ENCODE measurements at regions not wholly inside any gene's neighbourhood (a gene's known extent, or its start where the extent isn't known, plus 50 kb on each side); places are given as distances from the start of the nearest gene placed in this dataset.

DNA sequence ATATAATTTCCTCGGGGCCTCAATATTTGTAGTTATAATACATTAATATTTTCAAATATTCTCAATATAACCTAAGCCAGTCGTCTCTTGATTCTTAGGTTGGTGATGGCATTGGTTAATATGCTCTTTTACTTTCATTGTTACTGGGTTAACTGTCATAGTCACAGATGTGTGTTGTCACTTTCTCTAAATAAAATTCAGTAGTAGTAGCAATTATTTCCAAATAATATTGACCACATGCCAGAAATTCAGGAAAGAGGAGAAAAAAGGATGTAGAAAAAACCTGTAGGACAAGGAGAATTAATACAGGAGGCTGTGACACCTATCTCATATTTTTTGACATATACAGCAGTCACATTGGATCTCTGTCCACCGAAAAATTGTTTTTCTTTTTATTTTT, 322.7 kb upstream of the SLITRK6 start:
- Histone ChIP-seq H3K9me2 (replicated peaks; ENCODE audit: control insufficient read depth, low read length) (no peaks in the 10 kb centered on the region), H3K4me1 (ENCODE audit: control insufficient read depth, low read length) (no peaks in the 10 kb centered on the region), H3K79me2 (ENCODE audit: control insufficient read depth, low read length) (no peaks in the 10 kb centered on the region), H3K4me3 (ENCODE audit: low read length) (no peak overlapping the region), H3K27me3 (ENCODE audit: control insufficient read depth, low read length) (no peaks in the 10 kb centered on the region), H3F3A (ENCODE audit: control insufficient read depth, insufficient read depth) (no peaks in the 10 kb centered on the region), H4K20me1 (ENCODE audit: control insufficient read depth, insufficient read depth, low read depth, low read length) (no peaks in the 10 kb centered on the region), H3K4me2 (ENCODE audit: low read length) (no peak overlapping the region), H3K9me3 (ENCODE audit: control insufficient read depth, insufficient read depth, low read length) (no peaks in the 10 kb centered on the region), H3K36me3 (ENCODE audit: control insufficient read depth, low read length) (no peaks in the 10 kb centered on the region), H3K27ac (ENCODE audit: low read depth, low read length) (no peak overlapping the region)
- no peak for TF ChIP-seq EZH2phosphoT487 (IDR thresholded peaks at IDR 0.05; ENCODE audit: borderline replicate concordance, low read length)
- TF ChIP-seq, protein P1, sequence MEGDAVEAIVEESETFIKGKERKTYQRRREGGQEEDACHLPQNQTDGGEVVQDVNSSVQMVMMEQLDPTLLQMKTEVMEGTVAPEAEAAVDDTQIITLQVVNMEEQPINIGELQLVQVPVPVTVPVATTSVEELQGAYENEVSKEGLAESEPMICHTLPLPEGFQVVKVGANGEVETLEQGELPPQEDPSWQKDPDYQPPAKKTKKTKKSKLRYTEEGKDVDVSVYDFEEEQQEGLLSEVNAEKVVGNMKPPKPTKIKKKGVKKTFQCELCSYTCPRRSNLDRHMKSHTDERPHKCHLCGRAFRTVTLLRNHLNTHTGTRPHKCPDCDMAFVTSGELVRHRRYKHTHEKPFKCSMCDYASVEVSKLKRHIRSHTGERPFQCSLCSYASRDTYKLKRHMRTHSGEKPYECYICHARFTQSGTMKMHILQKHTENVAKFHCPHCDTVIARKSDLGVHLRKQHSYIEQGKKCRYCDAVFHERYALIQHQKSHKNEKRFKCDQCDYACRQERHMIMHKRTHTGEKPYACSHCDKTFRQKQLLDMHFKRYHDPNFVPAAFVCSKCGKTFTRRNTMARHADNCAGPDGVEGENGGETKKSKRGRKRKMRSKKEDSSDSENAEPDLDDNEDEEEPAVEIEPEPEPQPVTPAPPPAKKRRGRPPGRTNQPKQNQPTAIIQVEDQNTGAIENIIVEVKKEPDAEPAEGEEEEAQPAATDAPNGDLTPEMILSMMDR (IDR thresholded peaks at IDR 0.05; ENCODE audit: low read depth, low read length, poor library complexity, severe bottlenecking), result no peak

DNA sequence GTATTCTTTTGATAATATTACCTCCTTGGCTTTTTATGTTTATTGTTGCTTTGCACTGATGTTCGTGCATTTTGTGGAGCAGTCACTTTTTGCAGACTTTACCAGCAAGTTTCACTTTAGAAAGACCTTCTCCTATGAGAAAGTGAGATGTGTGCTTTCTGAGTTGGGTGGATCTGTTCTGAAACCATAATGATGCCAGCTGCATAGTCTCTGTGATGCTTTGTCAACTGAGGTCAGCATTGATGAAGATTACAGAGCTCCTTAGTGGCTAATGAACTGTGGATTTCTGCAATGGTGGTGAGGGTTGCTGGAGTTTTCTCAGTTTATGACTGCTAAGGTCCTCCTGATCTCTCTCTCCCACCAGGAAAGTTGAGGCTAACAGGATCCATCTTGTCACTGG, 309.9 kb upstream of the SLITRK6 start:
- H3K36me3 ChIP-seq (ENCODE audit: control insufficient read depth, low read length), result no peaks in the 10 kb centered on the region
- no peaks in the 10 kb centered on the region for H3K27me3 ChIP-seq (ENCODE audit: control insufficient read depth, low read length)
- no peaks in the 10 kb centered on the region for H3K79me2 ChIP-seq (ENCODE audit: control insufficient read depth, low read length)
- no peaks in the 10 kb centered on the region for H3K4me1 ChIP-seq (ENCODE audit: control insufficient read depth, low read length)
- no peaks in the 10 kb centered on the region for H3K9me2 ChIP-seq (replicated peaks; ENCODE audit: control insufficient read depth, low read length)
- H3K9me3 ChIP-seq (ENCODE audit: control insufficient read depth, insufficient read depth, low read length), result no peaks in the 10 kb centered on the region
- TF ChIP-seq, protein P1 (IDR thresholded peaks at IDR 0.05; ENCODE audit: low read depth, low read length, poor library complexity, severe bottlenecking), result no peak
- TF ChIP-seq EZH2phosphoT487 (IDR thresholded peaks at IDR 0.05; ENCODE audit: borderline replicate concordance, low read length), result no peak
- H3K4me3 ChIP-seq (ENCODE audit: low read length), result no peak overlapping the region
- H3F3A ChIP-seq (ENCODE audit: control insufficient read depth, insufficient read depth), result no peaks in the 10 kb centered on the region
- H3K27ac ChIP-seq (ENCODE audit: low read depth, low read length), result no peak overlapping the region
- H4K20me1 ChIP-seq (ENCODE audit: control insufficient read depth, insufficient read depth, low read depth, low read length), result no peaks in the 10 kb centered on the region
- no peak overlapping the region for H3K4me2 ChIP-seq (ENCODE audit: low read length)

DNA sequence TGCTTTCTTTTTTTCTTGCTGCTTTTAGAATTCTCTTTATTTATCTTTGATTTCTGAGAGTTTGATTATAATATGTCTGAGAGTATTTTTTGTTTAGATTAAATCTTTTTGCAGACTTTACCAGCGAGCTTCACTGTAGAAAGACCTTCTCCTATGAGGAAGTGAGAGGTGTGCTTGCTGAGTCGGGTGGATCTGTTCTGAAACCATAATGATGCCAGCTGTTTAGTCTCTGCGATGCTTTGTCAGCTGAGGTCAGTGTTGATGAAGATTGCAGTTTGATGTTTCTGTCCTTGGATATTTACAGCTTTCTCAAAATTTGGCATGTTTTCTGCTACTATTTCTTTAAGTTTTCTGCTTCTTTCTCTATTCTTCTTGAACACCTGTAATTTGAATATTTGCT, 309.1 kb upstream of the SLITRK6 start:
- Histone ChIP-seq H3K9me2 (replicated peaks; ENCODE audit: control insufficient read depth, low read length) (no peaks in the 10 kb centered on the region), H3K79me2 (ENCODE audit: control insufficient read depth, low read length) (no peaks in the 10 kb centered on the region), H4K20me1 (ENCODE audit: control insufficient read depth, insufficient read depth, low read depth, low read length) (no peaks in the 10 kb centered on the region), H3K9me3 (ENCODE audit: control insufficient read depth, insufficient read depth, low read length) (no peaks in the 10 kb centered on the region), H3K27me3 (ENCODE audit: control insufficient read depth, low read length) (no peaks in the 10 kb centered on the region), H3K36me3 (ENCODE audit: control insufficient read depth, low read length) (no peaks in the 10 kb centered on the region), H3K4me2 (ENCODE audit: low read length) (no peak overlapping the region), H3F3A (ENCODE audit: control insufficient read depth, insufficient read depth) (no peaks in the 10 kb centered on the region), H3K4me1 (ENCODE audit: control insufficient read depth, low read length) (no peaks in the 10 kb centered on the region), H3K27ac (ENCODE audit: low read depth, low read length) (no peak overlapping the region), H3K4me3 (ENCODE audit: low read length) (no peak overlapping the region)
- no peak for TF ChIP-seq EZH2phosphoT487 (IDR thresholded peaks at IDR 0.05; ENCODE audit: borderline replicate concordance, low read length)
- TF ChIP-seq, protein P1 (IDR thresholded peaks at IDR 0.05; ENCODE audit: low read depth, low read length, poor library complexity, severe bottlenecking), result no peak

DNA sequence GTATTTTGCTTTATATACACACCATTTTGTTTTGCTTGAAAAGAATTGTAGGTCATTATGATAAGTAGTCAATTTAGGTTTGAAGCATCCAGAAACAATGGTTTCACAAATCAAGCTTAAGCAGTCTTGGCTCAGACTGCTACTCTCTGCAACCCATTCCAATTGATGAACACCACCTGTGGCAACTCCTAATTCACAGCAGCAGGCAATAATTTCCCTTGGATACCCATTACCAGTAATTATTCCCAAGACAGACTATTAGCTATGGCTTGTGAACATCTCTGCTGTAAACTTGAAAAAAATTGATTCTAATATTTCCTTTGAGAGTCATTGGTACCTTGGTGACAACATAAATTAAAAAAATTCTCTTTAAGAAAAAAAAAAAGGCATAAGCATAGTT, 299.3 kb upstream of the SLITRK6 start:
- no peaks in the 10 kb centered on the region for H3K27me3 ChIP-seq (ENCODE audit: control insufficient read depth, low read length)
- no peaks in the 10 kb centered on the region for H3K9me2 ChIP-seq (replicated peaks; ENCODE audit: control insufficient read depth, low read length)
- H3K36me3 ChIP-seq (ENCODE audit: control insufficient read depth, low read length), result no peaks in the 10 kb centered on the region
- H3K79me2 ChIP-seq (ENCODE audit: control insufficient read depth, low read length), result no peaks in the 10 kb centered on the region
- H3K4me2 ChIP-seq (ENCODE audit: low read length), result no peak overlapping the region
- H4K20me1 ChIP-seq (ENCODE audit: control insufficient read depth, insufficient read depth, low read depth, low read length), result no peaks in the 10 kb centered on the region
- no peak for TF ChIP-seq EZH2phosphoT487 (IDR thresholded peaks at IDR 0.05; ENCODE audit: borderline replicate concordance, low read length)
- TF ChIP-seq, protein P1 (IDR thresholded peaks at IDR 0.05; ENCODE audit: low read depth, low read length, poor library complexity, severe bottlenecking), result no peak
- H3K4me1 ChIP-seq (ENCODE audit: control insufficient read depth, low read length), result no peaks in the 10 kb centered on the region
- no peak overlapping the region for H3K27ac ChIP-seq (ENCODE audit: low read depth, low read length)
- no peaks in the 10 kb centered on the region for H3F3A ChIP-seq (ENCODE audit: control insufficient read depth, insufficient read depth)
- H3K4me3 ChIP-seq (ENCODE audit: low read length), result no peak overlapping the region
- no peaks in the 10 kb centered on the region for H3K9me3 ChIP-seq (ENCODE audit: control insufficient read depth, insufficient read depth, low read length)

Measured in DOHH2 (cell line).